DOHH2 (cell line): ENCODE measurements at regions not wholly inside any gene's neighbourhood (a gene's known extent, or its start where the extent isn't known, plus 50 kb on each side); places are given as distances from the start of the nearest gene placed in this dataset.

ENCODE experiments used
- H3F3A ChIP-seq: fragments of 200-600 bp; sonication (generic), shearing (Covaris generic); 2 replicates; pipeline ENCODE4 v1.6.0; 2016; ENCODE audit warnings: antibody characterized with exemption, mild to moderate bottlenecking; ENCODE audit not compliant: control insufficient read depth, insufficient read depth
- H3K27ac ChIP-seq: fragments of 200-600 bp; sonication (generic); 2 replicates; pipeline ENCODE4 v1.5.1; 2014; ENCODE audit warnings: low read depth, mild to moderate bottlenecking, low read length, moderate library complexity
- H3K27me3 ChIP-seq: fragments of 200-600 bp; sonication (generic); 2 replicates; pipeline ENCODE4 v1.6.1; 2014; ENCODE audit warnings: mild to moderate bottlenecking, low read length, mixed read lengths; ENCODE audit not compliant: control insufficient read depth
- H3K36me3 ChIP-seq: fragments of 200-600 bp; sonication (generic); 2 replicates; pipeline ENCODE4 v1.6.1; 2014; ENCODE audit warnings: mild to moderate bottlenecking, low read length, moderate library complexity, mixed read lengths; ENCODE audit not compliant: control insufficient read depth
- H3K4me1 ChIP-seq: fragments of 200-600 bp; sonication (generic); 2 replicates; pipeline ENCODE4 v1.6.1; 2014; ENCODE audit warnings: mild to moderate bottlenecking, low read length, mixed read lengths; ENCODE audit not compliant: control insufficient read depth
- H3K4me2 ChIP-seq: fragments of 200-600 bp; sonication (generic); 2 replicates; pipeline ENCODE4 v1.6.0; 2014; ENCODE audit warnings: mild to moderate bottlenecking, low read length, moderate library complexity
- H3K4me3 ChIP-seq: fragments of 200-600 bp; sonication (generic); 2 replicates; pipeline ENCODE4 v1.5.1; 2014; ENCODE audit warnings: mild to moderate bottlenecking, low read length, mixed read lengths
- H3K79me2 ChIP-seq: fragments of 200-600 bp; sonication (generic); 2 replicates; pipeline ENCODE4 v1.6.1; 2014; ENCODE audit warnings: mild to moderate bottlenecking, low read length, mixed read lengths; ENCODE audit not compliant: control insufficient read depth
- H3K9me2 ChIP-seq: fragments of 200-600 bp; sonication (generic); replicated peaks from 2 replicates; pipeline ENCODE4 v1.6.1; 2014; ENCODE audit warnings: mild to moderate bottlenecking, low read length, mixed read lengths; ENCODE audit not compliant: control insufficient read depth
- H3K9me3 ChIP-seq: fragments of 200-600 bp; sonication (generic); 2 replicates; pipeline ENCODE4 v1.6.1; 2014; ENCODE audit warnings: antibody characterized with exemption, low read length, mixed read lengths; ENCODE audit not compliant: control insufficient read depth, insufficient read depth
- H4K20me1 ChIP-seq: fragments of 200-600 bp; sonication (generic); 2 replicates; pipeline ENCODE4 v1.6.0; 2014; ENCODE audit warnings: low read depth, mild to moderate bottlenecking, antibody characterized with exemption, low read length, moderate library complexity; ENCODE audit not compliant: control insufficient read depth, insufficient read depth
- EZH2phosphoT487 ChIP-seq: fragments of 200-600 bp; sonication (generic); IDR thresholded peaks from 2 replicates; pipeline ENCODE4 v1.6.1; 2017; ENCODE audit warnings: borderline replicate concordance, mild to moderate bottlenecking, antibody characterized with exemption, low read length, moderate library complexity, mixed read lengths
- TF ChIP-seq, protein P1 (sequence below): fragments of 200-600 bp; sonication (generic); IDR thresholded peaks from one replicate; pipeline ENCODE4 v1.5.1; 2014; ENCODE audit warnings: antibody characterized with exemption, mild to moderate bottlenecking, low read depth, low read length; ENCODE audit not compliant: poor library complexity, severe bottlenecking

DNA sequence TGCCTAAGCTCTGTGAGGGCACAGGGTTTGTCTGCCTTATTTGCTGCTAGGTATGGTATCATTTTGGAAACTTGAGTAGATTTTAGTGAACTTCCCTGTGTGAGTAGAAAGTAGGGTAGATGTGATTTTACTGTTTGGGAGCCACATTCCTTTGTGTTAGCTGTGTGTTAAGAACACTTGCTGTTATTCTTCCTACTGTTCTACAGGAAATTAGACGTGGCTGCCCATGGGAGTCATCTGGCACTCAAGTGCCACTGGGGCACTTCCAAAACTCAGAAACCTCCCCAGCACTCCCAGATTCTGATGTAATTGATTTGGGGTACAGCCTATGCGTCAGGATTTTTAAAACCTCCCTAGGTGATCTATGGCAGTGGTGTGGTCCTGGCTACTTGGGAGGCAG lies 369.9 kb upstream of the C2CD4B start:
- H3K4me1 ChIP-seq, result no peaks in the 10 kb centered on the region
- TF ChIP-seq, protein P1, sequence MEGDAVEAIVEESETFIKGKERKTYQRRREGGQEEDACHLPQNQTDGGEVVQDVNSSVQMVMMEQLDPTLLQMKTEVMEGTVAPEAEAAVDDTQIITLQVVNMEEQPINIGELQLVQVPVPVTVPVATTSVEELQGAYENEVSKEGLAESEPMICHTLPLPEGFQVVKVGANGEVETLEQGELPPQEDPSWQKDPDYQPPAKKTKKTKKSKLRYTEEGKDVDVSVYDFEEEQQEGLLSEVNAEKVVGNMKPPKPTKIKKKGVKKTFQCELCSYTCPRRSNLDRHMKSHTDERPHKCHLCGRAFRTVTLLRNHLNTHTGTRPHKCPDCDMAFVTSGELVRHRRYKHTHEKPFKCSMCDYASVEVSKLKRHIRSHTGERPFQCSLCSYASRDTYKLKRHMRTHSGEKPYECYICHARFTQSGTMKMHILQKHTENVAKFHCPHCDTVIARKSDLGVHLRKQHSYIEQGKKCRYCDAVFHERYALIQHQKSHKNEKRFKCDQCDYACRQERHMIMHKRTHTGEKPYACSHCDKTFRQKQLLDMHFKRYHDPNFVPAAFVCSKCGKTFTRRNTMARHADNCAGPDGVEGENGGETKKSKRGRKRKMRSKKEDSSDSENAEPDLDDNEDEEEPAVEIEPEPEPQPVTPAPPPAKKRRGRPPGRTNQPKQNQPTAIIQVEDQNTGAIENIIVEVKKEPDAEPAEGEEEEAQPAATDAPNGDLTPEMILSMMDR, result no peak
- no peak for TF ChIP-seq EZH2phosphoT487
- H3F3A ChIP-seq, result no peaks in the 10 kb centered on the region
- H3K27ac ChIP-seq, result no peak overlapping the region
- no peaks in the 10 kb centered on the region for H3K9me2 ChIP-seq
- H3K36me3 ChIP-seq, result no peaks in the 10 kb centered on the region
- H3K4me3 ChIP-seq, result no peak overlapping the region
- H3K4me2 ChIP-seq, result no peak overlapping the region
- H4K20me1 ChIP-seq, result no peaks in the 10 kb centered on the region
- no peaks in the 10 kb centered on the region for H3K27me3 ChIP-seq
- no peaks in the 10 kb centered on the region for H3K9me3 ChIP-seq
- H3K79me2 ChIP-seq, result no peaks in the 10 kb centered on the region

DNA sequence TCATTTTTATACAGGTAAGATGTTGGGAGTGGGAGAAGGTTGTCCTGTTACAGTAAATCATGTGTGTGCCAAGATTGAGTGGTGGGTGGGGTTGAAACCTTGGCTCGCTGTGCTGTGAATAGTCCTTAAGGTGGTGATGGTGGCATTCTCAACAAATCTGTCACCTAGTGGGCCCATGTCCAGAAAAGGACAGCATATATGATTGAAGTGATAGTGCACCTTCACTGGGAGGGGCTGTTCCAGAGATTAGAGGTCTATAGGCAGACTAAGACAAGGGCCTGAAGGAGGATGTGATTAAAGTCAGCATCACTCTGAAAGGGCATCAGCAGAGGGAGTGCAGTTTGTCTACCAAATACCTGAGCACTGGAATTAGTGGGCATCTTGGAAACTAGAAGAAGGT lies 374.2 kb upstream of the C2CD4B start:
- no peaks in the 10 kb centered on the region for H4K20me1 ChIP-seq
- no peaks in the 10 kb centered on the region for H3K9me2 ChIP-seq
- H3K9me3 ChIP-seq, result no peaks in the 10 kb centered on the region
- no peaks in the 10 kb centered on the region for H3K36me3 ChIP-seq
- no peaks in the 10 kb centered on the region for H3K27me3 ChIP-seq
- no peak overlapping the region for H3K4me3 ChIP-seq
- H3K4me2 ChIP-seq, result no peak overlapping the region
- H3K27ac ChIP-seq, result no peak overlapping the region
- no peaks in the 10 kb centered on the region for H3K79me2 ChIP-seq
- TF ChIP-seq EZH2phosphoT487, result no peak
- TF ChIP-seq, protein P1, result no peak
- no peaks in the 10 kb centered on the region for H3K4me1 ChIP-seq
- H3F3A ChIP-seq, result no peaks in the 10 kb centered on the region

DNA sequence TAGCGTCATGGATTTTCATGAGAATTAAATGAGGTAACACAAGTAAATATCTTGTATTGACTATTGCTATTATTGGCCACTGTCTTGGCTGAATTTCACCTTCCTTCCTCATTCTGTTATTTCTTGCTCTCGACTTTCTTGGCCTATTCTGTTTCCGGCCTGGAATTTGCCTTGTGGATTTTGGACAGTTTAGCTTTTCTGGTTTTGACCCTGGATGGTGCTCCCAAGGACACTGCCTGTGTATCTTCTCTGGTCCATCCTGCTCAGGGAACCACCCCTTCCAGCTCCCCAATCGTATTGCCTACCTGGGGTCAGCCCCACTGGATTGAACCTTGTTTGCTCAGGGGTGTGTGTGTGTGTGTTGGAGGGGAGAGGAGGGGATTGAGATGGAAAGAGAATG lies 376.2 kb upstream of the C2CD4B start:
- no peaks in the 10 kb centered on the region for H4K20me1 ChIP-seq
- H3K27ac ChIP-seq, result no peak overlapping the region
- H3K9me3 ChIP-seq, result no peaks in the 10 kb centered on the region
- H3K9me2 ChIP-seq, result no peaks in the 10 kb centered on the region
- H3K4me2 ChIP-seq, result no peak overlapping the region
- H3K79me2 ChIP-seq, result no peaks in the 10 kb centered on the region
- no peak for TF ChIP-seq EZH2phosphoT487
- TF ChIP-seq, protein P1, result no peak
- H3F3A ChIP-seq, result no peaks in the 10 kb centered on the region
- no peak overlapping the region for H3K4me3 ChIP-seq
- no peaks in the 10 kb centered on the region for H3K36me3 ChIP-seq
- no peaks in the 10 kb centered on the region for H3K27me3 ChIP-seq
- H3K4me1 ChIP-seq, result no peaks in the 10 kb centered on the region

DNA sequence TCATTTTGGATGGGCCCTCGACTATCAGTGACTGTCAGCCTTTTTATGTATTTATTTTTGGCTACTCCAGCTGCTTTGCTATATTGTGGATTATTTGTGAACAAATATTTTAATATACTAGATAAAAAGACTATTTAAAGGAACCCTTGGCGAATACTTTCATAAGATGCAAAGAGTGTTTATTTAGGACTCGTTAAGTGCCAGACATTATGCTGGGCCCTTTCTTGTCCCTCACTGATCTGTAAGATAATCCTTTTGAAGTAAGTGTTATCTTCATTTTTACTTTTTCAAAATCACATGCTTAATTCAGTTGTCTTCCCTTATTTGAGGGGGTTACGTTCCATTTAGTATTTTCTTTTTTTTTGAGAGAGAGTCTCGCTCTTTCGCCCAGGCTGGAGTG lies 376.8 kb upstream of the C2CD4B start:
- H3K79me2 ChIP-seq, result no peaks in the 10 kb centered on the region
- TF ChIP-seq, protein P1, result no peak
- no peak for TF ChIP-seq EZH2phosphoT487
- H3K4me1 ChIP-seq, result no peaks in the 10 kb centered on the region
- no peaks in the 10 kb centered on the region for H4K20me1 ChIP-seq
- no peak overlapping the region for H3K4me3 ChIP-seq
- no peaks in the 10 kb centered on the region for H3K9me3 ChIP-seq
- H3K9me2 ChIP-seq, result no peaks in the 10 kb centered on the region
- no peak overlapping the region for H3K27ac ChIP-seq
- H3K27me3 ChIP-seq, result no peaks in the 10 kb centered on the region
- H3K36me3 ChIP-seq, result no peaks in the 10 kb centered on the region
- no peak overlapping the region for H3K4me2 ChIP-seq
- H3F3A ChIP-seq, result no peaks in the 10 kb centered on the region
